ENCODE measurements at regions not wholly inside any gene's neighbourhood (a gene's known extent, or its start where the extent isn't known, plus 50 kb on each side); places are given as distances from the start of the nearest gene placed in this dataset.

- TF ChIP-seq CTCF (IDR thresholded peaks at IDR 0.05): no peak
- no peak for TF ChIP-seq POLR2A (IDR thresholded peaks at IDR 0.05)
These were observed 87.1 kb downstream of the VCX2 start for GRCh38 chrX:8084006-8084405.
